Suprapubic skin (tissue), 4 donors: ENCODE measurements at regions not wholly inside any gene's neighbourhood (a gene's known extent, or its start where the extent isn't known, plus 50 kb on each side); places are given as distances from the start of the nearest gene placed in this dataset.

Experiments
- CTCF ChIP-seq, 2 donors: fragments of 200-600 bp in 1 of 2; fragments of 450-650 bp in 1 of 2; sonication (generic) in 1 of 2; IDR thresholded peaks; one replicate each; pipeline ENCODE4 v1.5.1; 2016 to 2019; ENCODE audit warnings: antibody characterized with exemption in 2 of 2, mild to moderate bottlenecking in 1 of 2, moderate library complexity in 1 of 2
- EP300 ChIP-seq: sonication (generic); formaldehyde crosslinking; IDR thresholded peaks from one replicate; pipeline ENCODE4 v1.6.1; 2017; ENCODE audit warnings: antibody characterized with exemption
- POLR2A ChIP-seq, 2 donors: fragments of 450-650 bp; IDR thresholded peaks; one replicate each; pipeline ENCODE4 v1.6.1; 2017; ENCODE audit warnings: antibody characterized with exemption in 2 of 2, mild to moderate bottlenecking in 2 of 2, moderate library complexity in 2 of 2
- POLR2AphosphoS5 ChIP-seq, 3 donors: sonication (generic); formaldehyde crosslinking; IDR thresholded peaks; one replicate each; pipeline ENCODE4 v1.6.1; 2017; ENCODE audit warnings: antibody characterized with exemption in 3 of 3

- TF ChIP-seq CTCF (IDR thresholded peaks at IDR 0.05): no peak
- no peak for TF ChIP-seq EP300
- no peak for TF ChIP-seq POLR2AphosphoS5 (IDR thresholded peaks at IDR 0.05)
- no peak for TF ChIP-seq POLR2A (IDR thresholded peaks at IDR 0.05)
Observed at GRCh38 chr2:139378373-139378772, 598.2 kb upstream of the NXPH2 start.
